Prostate gland (tissue), 2 donors: ENCODE measurements at regions not wholly inside any gene's neighbourhood (a gene's known extent, or its start where the extent isn't known, plus 50 kb on each side); places are given as distances from the start of the nearest gene placed in this dataset.
A peak's percentile ranks its signal among the peaks of the same experiment; 100 is the strongest.

Source experiments
- DNase-seq: peaks from one replicate; pipeline ENCODE4 v3.0.0-alpha.2; 2019; ENCODE audit warnings: low spot score
- H3K27ac ChIP-seq, 2 donors: fragments of 200-600 bp; sonication (generic); 2 replicates each; pipeline ENCODE4 v1.5.1; 2017 to 2019
- H3K27me3 ChIP-seq: fragments of 200-600 bp; sonication (generic); replicated peaks from 2 replicates; pipeline ENCODE4 v1.5.1; 2019; ENCODE audit not compliant: insufficient read depth
- H3K36me3 ChIP-seq, 2 donors: fragments of 200-600 bp; sonication (generic); 1 replicate in 1 of 2; 2 replicates in 1 of 2; pipeline versions ENCODE4 v1.5.1 to v1.8.1; 2017 to 2019
- H3K4me1 ChIP-seq: fragments of 200-600 bp; sonication (generic); replicated peaks from 2 replicates; pipeline ENCODE4 v1.5.1; 2019
- H3K4me3 ChIP-seq, 2 donors: fragments of 200-600 bp; sonication (generic); 2 replicates each; pipeline ENCODE4 v1.5.1; 2017 to 2019
- H3K9me3 ChIP-seq: fragments of 200-600 bp; sonication (generic); 2 replicates; pipeline ENCODE4 v1.5.1; 2017
- POLR2A ChIP-seq: fragments of 450-650 bp; IDR thresholded peaks from one replicate; pipeline ENCODE4 v1.6.1; 2016; ENCODE audit warnings: antibody characterized with exemption, mild to moderate bottlenecking
- POLR2AphosphoS5 ChIP-seq: sonication (generic); formaldehyde crosslinking; IDR thresholded peaks from one replicate; pipeline ENCODE4 v1.6.1; 2017; ENCODE audit warnings: antibody characterized with exemption
- WGBS: methylation state at CpG from one replicate; pipeline ENCODE4 v1.1.5; 2018; 5-methylcytosine and 5-hydroxymethylcytosine counted together
- intact Hi-C: fragments of 100-400 bp; cut with DNase I; formaldehyde crosslinking; loops from one replicate; pipeline ENCODE4 v1.14.2; 2022
- TF ChIP-seq, protein P1 (sequence below), 4 experiments: fragments of 200-600 bp in 2 of 4; fragments of 450-650 bp in 2 of 4; sonication (generic) in 2 of 4; IDR thresholded peaks; 1 replicate in 3 of 4; 2 replicates in 1 of 4; pipeline ENCODE4 v1.5.1; 2016 to 2019; ENCODE audit warnings: antibody characterized with exemption in 4 of 4, mild to moderate bottlenecking in 2 of 4, moderate library complexity in 2 of 4

DNA sequence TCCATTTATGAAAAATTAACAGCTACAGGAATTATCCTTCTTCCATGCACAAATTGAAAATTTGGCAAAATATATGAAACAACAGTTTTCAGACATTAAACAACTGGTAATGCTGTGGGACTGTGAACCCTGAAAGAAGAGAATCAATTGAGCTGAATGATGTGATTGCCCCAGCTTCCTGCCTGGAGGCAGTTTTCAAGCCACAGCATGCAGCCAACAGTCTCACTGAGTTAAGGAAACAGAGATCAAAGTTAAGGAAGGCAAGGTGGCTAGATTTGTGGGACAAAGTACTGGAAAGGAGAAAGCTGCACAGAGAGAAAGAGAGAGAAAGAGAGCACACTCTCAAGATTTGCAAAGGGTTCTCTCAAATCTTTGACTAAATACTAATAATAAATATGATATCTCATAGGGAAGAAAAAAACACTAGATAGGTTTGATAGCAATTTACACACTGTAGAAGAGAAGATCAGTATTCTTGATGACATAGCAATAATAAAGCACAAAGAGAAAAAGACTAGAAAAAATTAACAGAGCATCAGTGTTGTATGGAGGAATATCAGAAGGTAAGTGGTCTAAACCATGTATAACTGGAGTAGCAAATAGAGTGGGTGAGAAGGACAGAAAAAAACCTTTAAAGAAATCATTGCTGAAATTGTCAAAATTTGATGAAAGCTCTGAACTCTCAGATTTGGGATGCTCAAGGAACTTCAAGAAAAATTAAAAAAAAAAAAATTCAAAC lies 70.1 kb upstream of the CNKSR3 start:
- DNase-seq = no peak
- intact Hi-C loops = no loop called here
- no peaks in the 10 kb centered on the region for H3K27me3 ChIP-seq
- no peaks in the 10 kb centered on the region for H3K9me3 ChIP-seq
- TF ChIP-seq, protein P1, sequence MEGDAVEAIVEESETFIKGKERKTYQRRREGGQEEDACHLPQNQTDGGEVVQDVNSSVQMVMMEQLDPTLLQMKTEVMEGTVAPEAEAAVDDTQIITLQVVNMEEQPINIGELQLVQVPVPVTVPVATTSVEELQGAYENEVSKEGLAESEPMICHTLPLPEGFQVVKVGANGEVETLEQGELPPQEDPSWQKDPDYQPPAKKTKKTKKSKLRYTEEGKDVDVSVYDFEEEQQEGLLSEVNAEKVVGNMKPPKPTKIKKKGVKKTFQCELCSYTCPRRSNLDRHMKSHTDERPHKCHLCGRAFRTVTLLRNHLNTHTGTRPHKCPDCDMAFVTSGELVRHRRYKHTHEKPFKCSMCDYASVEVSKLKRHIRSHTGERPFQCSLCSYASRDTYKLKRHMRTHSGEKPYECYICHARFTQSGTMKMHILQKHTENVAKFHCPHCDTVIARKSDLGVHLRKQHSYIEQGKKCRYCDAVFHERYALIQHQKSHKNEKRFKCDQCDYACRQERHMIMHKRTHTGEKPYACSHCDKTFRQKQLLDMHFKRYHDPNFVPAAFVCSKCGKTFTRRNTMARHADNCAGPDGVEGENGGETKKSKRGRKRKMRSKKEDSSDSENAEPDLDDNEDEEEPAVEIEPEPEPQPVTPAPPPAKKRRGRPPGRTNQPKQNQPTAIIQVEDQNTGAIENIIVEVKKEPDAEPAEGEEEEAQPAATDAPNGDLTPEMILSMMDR (IDR thresholded peaks at IDR 0.05) = no peak
- TF ChIP-seq POLR2AphosphoS5 = no peak
- no peak for TF ChIP-seq POLR2A
- no peaks in the 10 kb centered on the region for H3K36me3 ChIP-seq
- no peak overlapping the region for H3K4me3 ChIP-seq
- no peaks in the 10 kb centered on the region for H3K4me1 ChIP-seq
- H3K27ac ChIP-seq = no peak overlapping the region

DNA sequence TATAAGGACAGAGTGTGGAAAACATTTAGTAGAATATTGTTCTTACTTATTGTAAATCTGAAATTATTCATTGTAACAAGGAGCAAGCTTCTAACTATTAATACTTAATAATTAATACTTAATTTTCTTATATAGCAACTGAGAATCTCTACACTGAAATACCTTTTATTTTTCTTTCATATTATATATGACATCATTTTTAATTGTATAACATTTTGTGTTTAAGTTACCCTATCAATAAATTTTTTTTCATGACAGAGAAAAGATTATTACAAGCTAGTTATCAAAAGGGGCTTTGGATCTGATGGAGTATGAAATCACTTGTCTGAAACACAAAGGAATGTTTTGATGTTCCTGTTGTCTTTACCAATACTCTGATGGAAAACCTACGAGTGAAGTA lies 72.2 kb upstream of the CNKSR3 start:
- intact Hi-C loops = no loop called here
- no peaks in the 10 kb centered on the region for H3K9me3 ChIP-seq
- WGBS = 69% methylated on average over 1 of the region's 1 CpG

DNA sequence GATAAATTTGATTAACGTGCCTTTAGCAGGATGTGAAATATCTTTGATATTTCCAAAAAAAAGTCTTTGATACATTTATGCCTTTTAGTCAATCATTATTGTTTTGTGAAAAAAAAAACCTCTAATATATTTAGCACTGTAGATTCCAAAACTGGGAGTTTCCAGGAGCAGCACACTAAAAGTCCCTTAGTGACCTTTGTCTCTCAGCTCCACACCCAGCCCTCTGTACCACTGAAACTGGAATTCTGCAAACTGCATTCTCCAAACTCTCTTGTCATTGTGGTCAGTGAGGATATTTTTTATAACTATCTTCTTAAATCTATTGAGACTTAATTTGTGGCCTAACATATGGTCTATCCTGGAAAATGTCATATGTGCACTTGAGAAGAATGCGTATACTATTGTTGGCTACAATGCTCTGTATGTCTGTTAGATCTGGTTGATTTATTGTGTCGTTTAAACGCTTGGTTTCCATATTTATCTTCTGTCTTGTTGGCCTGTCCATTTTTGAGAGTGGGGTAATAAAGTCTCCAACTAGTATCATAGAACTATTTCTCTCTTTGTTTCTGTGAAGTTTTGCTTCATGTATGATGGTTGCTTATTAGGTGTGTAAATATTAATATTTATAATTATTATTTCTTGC lies 73.2 kb upstream of the CNKSR3 start:
- 85% methylated on average over 4 of the region's 4 CpGs for WGBS
- no peaks in the 10 kb centered on the region for H3K27me3 ChIP-seq
- intact Hi-C loops = no loop called here

More for the DNA sequence above, 72.2 kb upstream of the CNKSR3 start:
- TF ChIP-seq, protein P1 (IDR thresholded peaks at IDR 0.05) = no peak
- no peak for DNase-seq
- no peaks in the 10 kb centered on the region for H3K27me3 ChIP-seq
- no peaks in the 10 kb centered on the region for H3K4me1 ChIP-seq
- no peaks in the 10 kb centered on the region for H3K36me3 ChIP-seq
- H3K4me3 ChIP-seq = no peak overlapping the region
- no peak overlapping the region for H3K27ac ChIP-seq

DNA sequence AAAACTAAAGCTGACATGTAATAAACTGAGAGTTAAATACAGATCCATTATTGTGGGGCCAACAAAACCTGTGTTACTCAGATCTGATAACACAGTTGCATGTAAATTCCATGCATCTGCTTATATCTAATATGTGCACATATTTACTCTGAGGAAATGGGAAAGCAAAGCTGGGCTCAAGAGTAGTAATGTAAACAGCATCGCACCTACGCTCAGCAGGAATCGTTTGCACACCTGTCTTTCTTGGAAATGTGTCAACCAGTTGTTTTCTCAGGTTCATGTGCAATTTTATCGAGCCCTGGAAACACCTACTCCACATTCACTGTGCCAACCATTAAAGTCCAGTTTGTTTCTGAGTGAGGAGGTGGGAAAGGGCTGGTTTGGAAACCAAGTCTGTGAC lies 80.3 kb upstream of the CNKSR3 start:
- Histone ChIP-seq H3K9me3 (no peaks in the 10 kb centered on the region), H3K4me1 (no peaks in the 10 kb centered on the region), H3K4me3 (no peak overlapping the region), H3K27ac (no peak overlapping the region), H3K36me3 (no peaks in the 10 kb centered on the region), H3K27me3 (no peaks in the 10 kb centered on the region)
- peak; percentile 34 for DNase-seq
- TF ChIP-seq, protein P1 (IDR thresholded peaks at IDR 0.05) = no peak
- peak; percentile 71 for TF ChIP-seq POLR2AphosphoS5
- intact Hi-C loops = no loop called here
- 49% methylated on average over 4 of the region's 4 CpGs for WGBS

More for the DNA sequence above, 73.2 kb upstream of the CNKSR3 start:
- H3K27ac ChIP-seq = no peak overlapping the region
- no peaks in the 10 kb centered on the region for H3K4me1 ChIP-seq
- no peak for DNase-seq
- no peaks in the 10 kb centered on the region for H3K36me3 ChIP-seq
- no peaks in the 10 kb centered on the region for H3K9me3 ChIP-seq
- H3K4me3 ChIP-seq = no peak overlapping the region
- TF ChIP-seq POLR2AphosphoS5 (no peak), POLR2A (no peak)
- TF ChIP-seq, protein P1 (IDR thresholded peaks at IDR 0.05) = no peak

DNA sequence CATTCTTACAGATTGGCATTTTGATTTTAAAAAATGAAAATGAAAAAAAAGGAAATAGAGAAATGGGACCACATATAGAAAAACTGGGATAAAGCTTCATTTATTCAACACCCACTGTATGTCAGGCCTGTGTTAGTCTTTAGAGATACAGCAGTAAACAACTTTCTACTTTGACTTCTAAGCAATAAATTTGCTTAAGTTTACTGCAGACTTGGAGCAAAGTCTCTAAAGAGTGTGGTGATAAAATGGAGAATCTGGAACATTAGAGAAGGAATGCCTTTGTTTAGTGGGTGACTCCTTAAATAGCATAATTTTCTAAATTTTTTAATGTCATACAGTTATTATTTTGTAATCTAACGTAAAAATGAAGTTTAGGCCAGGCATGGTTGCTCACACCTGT lies 80.7 kb upstream of the CNKSR3 start:
- no peak overlapping the region for H3K27ac ChIP-seq
- intact Hi-C loops = no loop called here

More for the DNA sequence above, 80.7 kb upstream of the CNKSR3 start:
- TF ChIP-seq, protein P1 (IDR thresholded peaks at IDR 0.05) = no peak
- TF ChIP-seq POLR2A (no peak), POLR2AphosphoS5 (no peak)
- H3K9me3 ChIP-seq = no peaks in the 10 kb centered on the region
- H3K4me1 ChIP-seq = no peaks in the 10 kb centered on the region
- DNase-seq = no peak
- WGBS = 96% methylated on average over 1 of the region's 1 CpG
- H3K27me3 ChIP-seq = no peaks in the 10 kb centered on the region
- H3K36me3 ChIP-seq = no peaks in the 10 kb centered on the region
- no peak overlapping the region for H3K4me3 ChIP-seq
